ENCODE measurements at regions not wholly inside any gene's neighbourhood (a gene's known extent, or its start where the extent isn't known, plus 50 kb on each side); places are given as distances from the start of the nearest gene placed in this dataset.
"Not testable (repeated sequence)": the region's sequence is repeated elsewhere in the genome, so short reads cannot be mapped to it uniquely, and the experiment has no call there.

DNA sequence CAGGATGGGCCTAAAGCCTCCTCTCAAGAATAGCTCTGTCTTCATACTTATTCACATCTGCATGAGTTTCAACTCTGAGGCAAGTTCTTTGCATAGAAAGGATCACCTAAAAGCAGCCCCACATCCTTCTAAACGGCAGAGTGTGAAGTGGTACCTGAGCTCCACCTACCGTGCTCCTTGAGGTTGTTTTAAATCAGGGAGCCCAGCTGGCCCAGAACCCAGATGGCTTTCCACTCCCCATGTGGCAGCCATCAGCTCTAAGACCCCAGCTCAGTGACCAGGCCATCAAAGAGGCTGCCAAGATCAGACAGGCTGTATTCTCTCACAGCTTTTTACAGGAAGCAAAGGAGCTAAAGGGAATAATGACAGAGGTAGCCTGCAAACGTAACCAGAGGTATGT, 299.3 kb downstream of the RASEF start:
- Histone ChIP-seq H3K36me3 (ENCODE audit: control insufficient read depth, insufficient read depth, low read length) (no peaks in the 10 kb centered on the region), H3K4me3 (ENCODE audit: low read length) (no peak overlapping the region), H3K27me3 (ENCODE audit: control insufficient read depth, insufficient read depth, low read length) (no peaks in the 10 kb centered on the region), H3K4me1 (ENCODE audit: control insufficient read depth, insufficient read depth, low read length) (no peaks in the 10 kb centered on the region), H3K27ac (ENCODE audit: low read depth, low read length) (no peak overlapping the region), H3K9ac (ENCODE audit: low read length) (no peak overlapping the region)

GRCh38 chr9:82764061-82764668, 298.8 kb downstream of the RASEF start:
- no peaks in the 10 kb centered on the region for H3K27me3 ChIP-seq (ENCODE audit: control insufficient read depth, insufficient read depth, low read length)
- H3K4me3 ChIP-seq (ENCODE audit: low read length) = no peak overlapping the region
- no peak overlapping the region for H3K9ac ChIP-seq (ENCODE audit: low read length)
- H3K4me1 ChIP-seq (ENCODE audit: control insufficient read depth, insufficient read depth, low read length) = no peaks in the 10 kb centered on the region
- H3K27ac ChIP-seq (ENCODE audit: low read depth, low read length) = no peak overlapping the region
- H3K36me3 ChIP-seq (ENCODE audit: control insufficient read depth, insufficient read depth, low read length) = no peaks in the 10 kb centered on the region

DNA sequence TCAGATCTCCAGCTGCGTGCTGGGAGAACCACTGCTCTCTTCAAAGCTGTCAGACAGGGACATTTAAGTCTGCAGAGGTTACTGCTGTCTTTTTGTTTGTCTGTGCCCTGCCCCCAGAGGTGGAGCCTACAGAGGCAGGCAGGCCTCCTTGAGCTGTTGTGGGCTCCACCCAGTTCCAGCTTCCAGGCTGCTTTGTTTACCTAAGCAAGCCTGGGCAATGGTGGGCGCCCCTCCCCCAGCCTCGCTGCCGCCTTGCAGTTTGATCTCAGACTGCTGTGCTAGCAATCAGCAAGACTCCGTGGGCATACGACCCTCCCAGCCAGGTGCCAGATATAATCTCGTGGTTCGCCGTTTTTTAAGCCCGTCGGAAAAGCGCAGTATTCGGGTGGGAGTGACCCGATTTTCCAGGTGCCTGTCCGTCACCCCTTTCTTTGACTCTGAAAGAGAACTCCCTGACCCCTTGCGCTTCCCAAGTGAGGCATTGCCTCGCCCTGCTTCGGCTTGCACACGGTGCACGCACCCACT, 288.2 kb downstream of the RASEF start:
- H3K9ac ChIP-seq (ENCODE audit: low read length); H3K36me3 ChIP-seq (ENCODE audit: control insufficient read depth, insufficient read depth, low read length); H3K4me3 ChIP-seq (ENCODE audit: low read length); H3K27ac ChIP-seq (ENCODE audit: low read depth, low read length); H3K27me3 ChIP-seq (ENCODE audit: control insufficient read depth, insufficient read depth, low read length); H3K4me1 ChIP-seq (ENCODE audit: control insufficient read depth, insufficient read depth, low read length): not testable (repeated sequence)

GRCh38 chr9:82776508-82776907, 286.4 kb downstream of the RASEF start:
- no peak overlapping the region for H3K27ac ChIP-seq (ENCODE audit: low read depth, low read length)

DNA sequence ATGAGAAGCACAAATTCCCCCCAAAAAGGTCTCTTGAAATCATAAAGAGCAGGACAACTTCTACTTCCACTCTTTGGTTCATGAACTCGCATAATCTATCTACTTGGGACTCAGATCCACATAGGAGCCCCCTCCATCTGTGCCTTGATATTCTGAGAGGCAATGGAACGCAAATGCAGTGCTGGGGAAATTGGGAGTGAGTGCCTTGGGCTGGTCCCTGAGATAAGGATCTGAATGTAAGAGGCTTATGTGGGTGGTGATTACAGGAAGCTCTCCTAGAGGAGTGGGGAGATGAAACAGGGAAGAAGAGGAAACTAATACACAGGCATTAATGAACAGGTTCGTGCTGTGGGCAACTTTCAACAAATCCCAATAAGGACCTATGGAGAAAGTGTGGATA, 285.6 kb downstream of the RASEF start:
- Histone ChIP-seq H3K36me3 (ENCODE audit: control insufficient read depth, insufficient read depth, low read length) (no peaks in the 10 kb centered on the region), H3K4me1 (ENCODE audit: control insufficient read depth, insufficient read depth, low read length) (no peaks in the 10 kb centered on the region), H3K9ac (ENCODE audit: low read length) (no peak overlapping the region), H3K27me3 (ENCODE audit: control insufficient read depth, insufficient read depth, low read length) (no peaks in the 10 kb centered on the region), H3K27ac (ENCODE audit: low read depth, low read length) (no peak overlapping the region), H3K4me3 (ENCODE audit: low read length) (no peak overlapping the region)

More at GRCh38 chr9:82776508-82776907, 286.4 kb downstream of the RASEF start:
- Histone ChIP-seq H3K36me3 (ENCODE audit: control insufficient read depth, insufficient read depth, low read length) (no peaks in the 10 kb centered on the region), H3K4me3 (ENCODE audit: low read length) (no peak overlapping the region), H3K4me1 (ENCODE audit: control insufficient read depth, insufficient read depth, low read length) (no peaks in the 10 kb centered on the region), H3K27me3 (ENCODE audit: control insufficient read depth, insufficient read depth, low read length) (no peaks in the 10 kb centered on the region), H3K9ac (ENCODE audit: low read length) (no peak overlapping the region)

DNA sequence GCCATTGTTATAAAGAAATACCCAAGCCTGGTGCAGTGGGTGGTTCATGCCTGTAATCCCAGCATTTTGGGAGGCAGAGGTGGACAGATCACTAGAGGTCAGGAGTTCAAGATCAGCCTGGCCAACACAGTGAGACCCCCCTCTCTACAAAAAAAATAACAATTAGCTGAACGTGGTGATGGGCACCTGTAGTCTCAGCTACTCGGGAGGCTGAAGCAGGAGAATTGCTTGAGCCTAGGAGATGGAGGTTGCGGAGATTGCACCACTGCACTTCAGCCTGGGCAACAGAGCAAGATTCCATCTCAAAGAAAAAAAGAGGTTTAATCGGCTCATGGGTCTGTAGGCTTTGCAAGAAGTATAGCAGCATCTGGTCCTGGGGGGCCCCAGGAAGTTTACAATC, 284.0 kb downstream of the RASEF start:
- not testable (repeated sequence) for H3K27me3 ChIP-seq (ENCODE audit: control insufficient read depth, insufficient read depth, low read length); H3K36me3 ChIP-seq (ENCODE audit: control insufficient read depth, insufficient read depth, low read length); H3K4me3 ChIP-seq (ENCODE audit: low read length); H3K4me1 ChIP-seq (ENCODE audit: control insufficient read depth, insufficient read depth, low read length); H3K9ac ChIP-seq (ENCODE audit: low read length); H3K27ac ChIP-seq (ENCODE audit: low read depth, low read length)

- H3K36me3 ChIP-seq (ENCODE audit: control insufficient read depth, insufficient read depth, low read length) = no peaks in the 10 kb centered on the region
- H3K4me3 ChIP-seq (ENCODE audit: low read length) = no peak overlapping the region
- no peak overlapping the region for H3K27ac ChIP-seq (ENCODE audit: low read depth, low read length)
- no peaks in the 10 kb centered on the region for H3K4me1 ChIP-seq (ENCODE audit: control insufficient read depth, insufficient read depth, low read length)
- no peak overlapping the region for H3K9ac ChIP-seq (ENCODE audit: low read length)
- H3K27me3 ChIP-seq (ENCODE audit: control insufficient read depth, insufficient read depth, low read length) = no peaks in the 10 kb centered on the region
These were observed 282.9 kb downstream of the RASEF start for GRCh38 chr9:82780017-82780416.

DNA sequence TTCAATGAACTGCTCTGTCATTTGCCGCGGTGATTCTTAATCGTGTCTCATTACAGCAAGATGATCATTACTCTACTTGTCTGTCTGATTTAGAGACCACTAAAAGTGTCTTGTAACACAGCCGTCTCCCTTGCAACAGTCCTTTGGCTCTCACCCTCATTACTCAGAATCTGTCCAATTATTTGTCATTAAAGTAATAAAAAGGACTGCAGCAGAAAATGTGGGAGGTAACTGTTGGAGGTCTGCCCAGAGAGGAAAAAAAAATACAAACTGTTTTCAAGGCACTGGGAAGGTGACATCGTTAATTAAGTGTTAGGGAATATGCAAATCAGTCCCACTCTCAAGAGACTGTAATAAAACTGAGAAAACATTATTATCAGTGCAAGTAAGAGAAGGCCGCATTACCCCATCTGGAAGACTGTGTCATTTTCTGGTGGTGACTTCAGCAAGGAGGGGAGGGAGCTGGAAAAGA, 281.0 kb downstream of the RASEF start:
- Histone ChIP-seq H3K4me1 (ENCODE audit: control insufficient read depth, insufficient read depth, low read length) (no peaks in the 10 kb centered on the region), H3K9ac (ENCODE audit: low read length) (no peak overlapping the region), H3K27me3 (ENCODE audit: control insufficient read depth, insufficient read depth, low read length) (no peaks in the 10 kb centered on the region), H3K36me3 (ENCODE audit: control insufficient read depth, insufficient read depth, low read length) (no peaks in the 10 kb centered on the region), H3K4me3 (ENCODE audit: low read length) (no peak overlapping the region), H3K27ac (ENCODE audit: low read depth, low read length) (no peak overlapping the region)

- H3K9ac ChIP-seq (ENCODE audit: low read length) = no peak overlapping the region
- no peaks in the 10 kb centered on the region for H3K36me3 ChIP-seq (ENCODE audit: control insufficient read depth, insufficient read depth, low read length)
- no peaks in the 10 kb centered on the region for H3K4me1 ChIP-seq (ENCODE audit: control insufficient read depth, insufficient read depth, low read length)
- H3K27me3 ChIP-seq (ENCODE audit: control insufficient read depth, insufficient read depth, low read length) = no peaks in the 10 kb centered on the region
- H3K27ac ChIP-seq (ENCODE audit: low read depth, low read length) = no peak overlapping the region
- H3K4me3 ChIP-seq (ENCODE audit: low read length) = no peak overlapping the region
These were observed 279.9 kb downstream of the RASEF start for GRCh38 chr9:82783045-82783444.

DNA sequence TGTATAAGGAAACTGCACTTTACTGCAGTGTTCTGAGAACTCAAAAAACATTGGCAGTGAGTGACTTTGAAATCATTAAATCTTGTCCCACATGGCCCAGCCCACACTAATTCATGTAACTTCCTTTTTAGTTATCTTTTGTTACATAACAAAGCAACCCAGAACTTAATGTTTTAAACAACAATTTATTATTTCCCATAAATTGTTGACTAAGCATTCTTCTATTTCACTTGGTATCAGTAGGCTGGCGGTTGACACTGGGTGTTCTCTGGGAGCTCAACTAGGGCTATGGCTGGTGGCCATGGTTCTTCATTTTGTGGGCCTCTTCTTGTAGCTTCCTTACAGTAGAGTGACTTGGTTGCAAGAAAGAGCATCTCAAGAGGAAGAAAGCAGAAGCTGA, 278.4 kb downstream of the RASEF start:
- Histone ChIP-seq H3K9ac (ENCODE audit: low read length) (no peak overlapping the region), H3K4me1 (ENCODE audit: control insufficient read depth, insufficient read depth, low read length) (no peaks in the 10 kb centered on the region), H3K36me3 (ENCODE audit: control insufficient read depth, insufficient read depth, low read length) (no peaks in the 10 kb centered on the region), H3K4me3 (ENCODE audit: low read length) (no peak overlapping the region), H3K27ac (ENCODE audit: low read depth, low read length) (no peak overlapping the region), H3K27me3 (ENCODE audit: control insufficient read depth, insufficient read depth, low read length) (no peaks in the 10 kb centered on the region)

DNA sequence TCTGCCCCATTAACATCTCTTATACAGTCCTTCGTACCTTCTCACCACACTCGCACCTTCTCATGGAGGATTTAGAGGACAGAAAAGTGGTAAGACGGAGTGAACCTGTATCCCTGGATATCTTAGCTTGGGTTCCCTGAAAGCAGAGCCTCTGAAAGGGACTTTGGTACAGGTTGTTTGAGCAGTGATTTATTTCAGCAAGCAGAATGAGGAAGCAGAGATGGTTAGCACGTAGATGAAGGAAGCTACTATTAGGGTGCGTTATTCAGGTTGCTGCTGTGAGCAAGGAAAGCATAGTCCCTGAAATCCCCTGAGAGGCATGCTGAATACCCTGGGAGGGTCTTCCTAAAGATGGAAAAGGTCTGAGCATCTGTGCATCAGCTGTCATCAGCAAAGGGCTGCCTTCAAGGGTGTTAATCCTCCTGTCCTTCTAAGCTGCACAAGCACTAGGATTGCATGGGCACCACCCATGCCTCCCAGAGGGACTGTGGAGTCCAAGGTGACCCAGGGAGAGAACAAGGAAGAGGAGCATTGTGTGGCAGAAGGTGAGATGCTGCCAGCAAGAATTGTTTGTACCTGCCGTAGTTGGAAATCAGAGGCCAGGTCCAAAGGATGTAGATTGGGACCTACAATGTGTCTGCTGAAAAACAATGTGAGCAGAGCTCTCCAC, 273.7 kb downstream of the RASEF start:
- H3K27me3 ChIP-seq (ENCODE audit: control insufficient read depth, insufficient read depth, low read length) = no peaks in the 10 kb centered on the region

GRCh38 chr9:82790875-82791274, 272.1 kb downstream of the RASEF start:
- Histone ChIP-seq H3K4me1 (ENCODE audit: control insufficient read depth, insufficient read depth, low read length) (no peaks in the 10 kb centered on the region), H3K36me3 (ENCODE audit: control insufficient read depth, insufficient read depth, low read length) (no peaks in the 10 kb centered on the region), H3K27me3 (ENCODE audit: control insufficient read depth, insufficient read depth, low read length) (no peaks in the 10 kb centered on the region), H3K9ac (ENCODE audit: low read length) (no peak overlapping the region), H3K27ac (ENCODE audit: low read depth, low read length) (no peak overlapping the region), H3K4me3 (ENCODE audit: low read length) (no peak overlapping the region)

More for the DNA sequence above, 273.7 kb downstream of the RASEF start:
- Histone ChIP-seq H3K9ac (ENCODE audit: low read length) (no peak overlapping the region), H3K36me3 (ENCODE audit: control insufficient read depth, insufficient read depth, low read length) (no peaks in the 10 kb centered on the region), H3K4me3 (ENCODE audit: low read length) (no peak overlapping the region), H3K4me1 (ENCODE audit: control insufficient read depth, insufficient read depth, low read length) (no peaks in the 10 kb centered on the region), H3K27ac (ENCODE audit: low read depth, low read length) (no peak overlapping the region)

DNA sequence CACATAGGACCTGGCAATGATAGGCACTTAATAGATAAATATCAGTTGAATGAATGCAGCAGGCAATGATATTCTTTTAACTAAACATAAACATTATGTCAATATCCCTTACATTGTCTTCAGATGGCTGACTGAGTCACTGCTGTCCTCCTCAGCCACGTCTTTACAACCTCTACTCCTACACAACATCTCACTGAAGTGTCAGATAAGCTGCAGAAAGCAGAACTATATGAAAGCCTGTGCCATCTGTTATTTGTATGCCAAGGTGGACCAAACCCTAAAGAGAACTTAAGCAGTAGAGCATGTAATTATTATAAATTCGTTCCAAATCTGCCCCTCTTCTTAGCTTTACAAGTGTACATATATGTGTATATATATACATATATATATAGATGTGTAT, 271.2 kb downstream of the RASEF start:
- no peak overlapping the region for H3K9ac ChIP-seq (ENCODE audit: low read length)
- no peaks in the 10 kb centered on the region for H3K27me3 ChIP-seq (ENCODE audit: control insufficient read depth, insufficient read depth, low read length)
- H3K36me3 ChIP-seq (ENCODE audit: control insufficient read depth, insufficient read depth, low read length) = no peaks in the 10 kb centered on the region
- H3K4me1 ChIP-seq (ENCODE audit: control insufficient read depth, insufficient read depth, low read length) = no peaks in the 10 kb centered on the region
- no peak overlapping the region for H3K27ac ChIP-seq (ENCODE audit: low read depth, low read length)
- H3K4me3 ChIP-seq (ENCODE audit: low read length) = no peak overlapping the region

Data from rectal smooth muscle tissue (tissue), 1 donor.